ENCODE measurements at regions not wholly inside any gene's neighbourhood (a gene's known extent, or its start where the extent isn't known, plus 50 kb on each side); places are given as distances from the start of the nearest gene placed in this dataset.

DNA sequence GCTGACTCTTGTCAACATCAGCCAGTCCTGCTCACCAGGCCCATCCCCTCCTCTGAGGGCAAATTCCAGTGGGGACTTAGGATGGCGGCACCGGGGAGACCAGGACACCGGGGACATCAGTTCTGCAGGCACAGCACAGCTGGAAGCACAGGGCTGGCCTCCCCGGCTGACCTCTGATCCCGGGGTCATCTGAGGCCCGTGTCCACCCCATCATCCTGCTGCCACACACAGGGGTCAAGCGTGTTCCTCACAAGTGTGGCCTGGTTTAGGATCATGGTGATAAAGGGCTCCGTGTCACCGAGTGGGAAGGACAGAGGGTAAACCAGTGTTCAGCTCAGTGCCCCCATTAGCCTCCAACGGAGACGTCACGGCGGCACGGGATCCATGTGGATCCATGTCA lies 58.1 kb upstream of the CTDP1 start:
- TF ChIP-seq FOXM1 (IDR thresholded peaks at IDR 0.05; ENCODE audit: borderline replicate concordance, low read depth) (no peak), TAF1 (IDR thresholded peaks at IDR 0.05; ENCODE audit: low read depth) (no peak), RAD21 (IDR thresholded peaks at IDR 0.05; ENCODE audit: low read depth) (no peak), NFIC (IDR thresholded peaks at IDR 0.05) (no peak), EP300 (IDR thresholded peaks at IDR 0.05; ENCODE audit: borderline replicate concordance) (no peak), YY1 (IDR thresholded peaks at IDR 0.05; ENCODE audit: low read depth) (no peak)

Data from Ishikawa (cell line).